Glomerular visceral epithelial cell (primary cell): ENCODE measurements at regions not wholly inside any gene's neighbourhood (a gene's known extent, or its start where the extent isn't known, plus 50 kb on each side); places are given as distances from the start of the nearest gene placed in this dataset.
"Not testable (repeated sequence)": the region's sequence is repeated elsewhere in the genome, so short reads cannot be mapped to it uniquely, and the experiment has no call there.

Experiments
- DNase-seq: peaks from one replicate; pipeline ENCODE4 v3.0.0-alpha.2; 2016; ENCODE audit errors: extremely low spot score

GRCh38 chr4:3634281-3634857 lies 102.1 kb upstream of the LRPAP1 start:
- no peak for DNase-seq

GRCh38 chr4:3633277-3633676 lies 101.1 kb upstream of the LRPAP1 start:
- not testable (repeated sequence) for DNase-seq

- DNase-seq: not testable (repeated sequence)
These were observed 100.6 kb upstream of the LRPAP1 start for GRCh38 chr4:3632794-3633193.

DNA sequence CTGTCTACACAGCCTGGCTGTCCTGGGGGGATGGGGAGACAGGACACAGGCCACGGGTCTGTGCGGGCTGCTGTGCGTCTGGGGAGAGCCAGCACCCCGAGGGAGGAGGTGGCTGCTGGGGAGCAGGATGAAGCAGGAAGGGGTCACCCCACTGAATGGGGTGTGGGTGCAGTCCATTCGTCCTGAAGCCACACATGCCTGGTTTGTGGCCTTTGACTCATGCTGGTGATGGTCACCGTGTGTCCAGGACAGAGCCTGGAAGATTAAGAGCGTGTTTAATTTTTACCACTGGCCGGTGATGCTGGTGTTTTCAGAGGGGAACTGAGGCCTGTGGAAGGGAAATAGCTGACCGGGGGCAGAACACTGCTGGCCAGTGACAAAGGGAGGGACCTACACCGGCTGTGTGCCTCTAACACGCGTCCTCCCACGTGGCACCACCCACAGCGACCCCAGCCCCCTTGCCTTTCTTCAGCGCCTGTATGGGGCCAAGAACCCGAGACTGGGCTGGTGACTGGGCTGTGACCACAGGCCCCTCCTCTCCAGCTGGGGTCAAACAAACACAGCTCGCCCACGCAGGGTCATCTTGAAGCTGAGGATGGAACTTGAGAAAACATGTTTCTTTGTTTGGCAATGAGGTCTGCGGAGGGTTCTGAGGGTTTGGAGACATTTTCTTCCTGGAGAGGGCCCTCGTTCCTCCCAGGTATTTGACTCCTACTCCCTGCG lies 99.5 kb upstream of the LRPAP1 start:
- not testable (repeated sequence) for DNase-seq

GRCh38 chr4:3630598-3631543 lies 98.6 kb upstream of the LRPAP1 start:
- no peak for DNase-seq

DNA sequence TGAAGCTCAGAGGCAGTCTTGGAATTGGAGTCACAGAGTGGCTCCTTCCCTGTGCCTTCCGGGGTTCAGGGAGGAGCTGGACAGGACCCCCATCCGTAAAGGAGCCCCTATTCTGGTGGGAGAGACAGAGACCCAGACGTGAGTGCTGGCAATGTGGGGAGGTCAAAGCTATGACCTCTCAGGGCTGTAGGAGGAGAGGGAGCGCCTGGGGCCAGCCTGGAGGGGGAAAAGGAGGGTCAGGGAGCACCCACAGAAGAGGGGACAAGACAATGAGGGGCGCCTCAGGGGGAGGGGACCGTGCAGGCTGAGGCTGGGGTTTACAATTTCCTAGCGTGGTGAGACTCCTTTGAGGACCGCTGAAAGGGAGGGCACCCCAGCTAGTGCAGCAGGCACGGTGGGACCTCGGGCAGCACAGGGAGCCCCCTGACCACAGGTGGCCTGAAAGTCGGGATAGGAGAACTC lies 97.9 kb upstream of the LRPAP1 start:
- DNase-seq: no peak

GRCh38 chr4:3629665-3630064 lies 97.4 kb upstream of the LRPAP1 start:
- DNase-seq: no peak

DNA sequence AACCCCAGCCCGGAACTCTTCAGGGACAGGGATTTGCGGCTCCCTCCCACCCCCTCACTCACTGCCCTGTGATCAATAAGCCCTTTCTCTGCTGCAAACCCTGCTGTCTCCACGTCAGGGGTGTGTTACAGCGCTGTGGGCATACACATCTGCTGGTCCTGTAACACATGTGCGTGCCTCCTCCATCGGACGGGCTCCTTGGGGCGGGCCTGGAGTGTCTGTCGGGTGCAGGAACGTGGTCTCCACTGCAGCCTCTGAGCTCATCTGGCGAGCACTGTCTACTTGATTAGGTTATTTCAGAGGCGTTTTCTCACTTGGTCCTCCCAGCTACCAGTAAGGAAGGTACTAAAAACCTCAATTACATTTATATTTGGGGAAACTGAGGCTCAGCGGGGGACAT lies 97.0 kb upstream of the LRPAP1 start:
- DNase-seq: not testable (repeated sequence)

- DNase-seq: no peak
These were observed 96.6 kb upstream of the LRPAP1 start for GRCh38 chr4:3628868-3629175.

DNA sequence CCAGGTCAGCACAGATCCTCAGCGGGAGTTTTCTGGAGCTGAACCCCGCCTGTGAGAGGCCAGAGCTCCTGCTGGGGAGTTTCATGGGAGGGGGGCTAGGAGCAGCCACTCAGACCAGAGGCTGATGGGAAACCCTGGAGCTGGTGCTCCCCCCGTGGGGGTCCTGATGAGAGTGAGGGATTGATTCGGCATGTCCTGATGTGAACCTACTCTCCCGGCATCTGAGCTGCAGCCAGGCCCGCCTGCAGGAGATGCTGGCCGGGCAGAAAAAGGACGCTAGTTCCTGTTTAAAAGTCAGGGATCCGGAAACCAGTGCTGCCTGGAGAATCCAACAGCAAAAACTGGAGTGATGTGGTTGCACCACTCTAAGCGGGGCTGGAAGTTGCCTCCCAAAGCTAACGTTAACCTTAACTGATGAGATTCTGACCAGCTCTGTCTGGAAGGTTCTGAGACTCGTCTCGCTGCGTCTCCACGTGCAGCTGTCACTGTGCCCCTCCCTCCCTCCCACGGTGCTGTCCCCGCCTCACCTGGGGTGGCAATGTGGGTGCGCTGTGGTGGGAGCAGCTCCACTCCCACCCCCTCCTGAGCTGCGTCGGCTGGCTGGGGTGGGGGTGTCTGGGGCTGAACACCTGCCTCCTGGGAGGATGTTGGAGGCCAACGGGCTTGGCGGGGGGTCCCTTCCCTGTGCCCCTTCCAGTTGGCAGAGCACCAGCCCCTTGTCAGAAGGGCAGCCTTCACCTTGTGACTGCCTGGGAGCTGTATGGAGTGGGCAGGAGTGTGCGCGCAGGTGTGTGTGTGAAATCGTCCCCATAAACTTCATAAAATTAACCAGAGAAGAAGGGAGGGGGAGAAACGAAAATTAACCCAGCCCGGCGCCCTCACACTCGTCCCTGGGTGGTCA lies 96.0 kb upstream of the LRPAP1 start:
- not testable (repeated sequence) for DNase-seq

GRCh38 chr4:3627456-3627855 lies 95.2 kb upstream of the LRPAP1 start:
- not testable (repeated sequence) for DNase-seq

DNA sequence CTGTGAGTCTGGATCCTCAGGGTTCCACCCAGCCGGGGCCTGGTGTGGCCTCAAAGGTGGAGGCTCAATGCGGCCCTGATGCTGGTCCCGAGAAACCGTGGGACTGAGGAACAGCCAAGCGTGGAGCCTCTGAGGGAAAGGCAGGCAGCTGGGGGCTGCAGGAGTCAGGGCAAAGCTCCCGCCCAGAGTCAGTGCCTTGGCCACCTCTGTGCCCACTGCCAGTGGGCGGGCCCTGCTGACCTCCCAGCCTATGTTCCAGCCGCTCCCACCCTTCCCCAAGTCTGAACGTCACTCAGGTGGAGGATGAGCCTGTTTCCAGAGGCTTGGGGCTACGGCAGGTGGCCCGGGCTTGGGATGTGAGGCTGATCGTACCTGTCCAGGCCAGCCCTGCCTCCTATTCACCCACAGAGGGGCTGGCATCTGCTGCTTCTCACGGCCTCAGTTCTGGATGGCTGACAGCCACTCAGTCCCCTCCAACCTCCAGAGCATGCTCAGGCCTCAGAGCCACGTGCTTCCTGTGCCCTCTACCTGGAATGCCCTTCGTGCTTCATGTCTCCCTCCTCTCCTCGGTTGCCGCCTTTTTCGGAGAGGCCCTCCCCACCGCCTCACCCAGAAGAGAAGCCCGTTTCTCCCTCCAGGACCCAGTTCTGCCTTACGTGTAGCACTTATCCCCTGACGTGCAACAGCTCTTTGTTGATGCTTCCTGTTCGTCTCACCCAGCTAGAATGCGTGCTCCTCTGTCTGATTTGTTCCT lies 94.1 kb upstream of the LRPAP1 start:
- not testable (repeated sequence) for DNase-seq

DNA sequence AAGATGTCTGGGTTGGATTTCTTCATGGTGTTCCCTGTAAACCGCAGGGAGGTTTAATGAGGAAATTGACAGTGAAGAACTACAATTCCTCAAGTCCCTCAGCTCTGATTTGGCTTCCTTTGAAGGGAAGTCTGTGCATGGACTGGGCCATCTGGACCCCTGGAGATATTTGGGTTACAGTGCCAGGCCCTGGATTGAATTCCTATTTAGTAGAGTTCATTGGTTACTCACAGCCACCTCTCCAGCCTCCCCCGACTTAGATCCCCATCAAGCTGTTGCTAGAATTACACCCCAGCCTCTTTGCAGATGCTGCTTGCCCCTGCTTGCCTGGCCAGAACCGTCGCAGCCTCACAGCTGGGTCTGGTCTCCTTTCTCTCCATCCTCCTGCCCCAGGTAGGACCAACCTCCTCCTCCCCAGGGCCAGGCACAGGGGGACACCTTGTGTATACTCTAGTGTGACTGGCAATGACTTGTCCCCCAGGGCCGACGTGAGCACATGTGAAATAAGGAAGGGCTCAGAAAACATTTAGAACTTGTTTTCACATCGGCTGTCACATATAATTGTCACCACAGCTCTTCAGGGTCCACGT lies 93.2 kb upstream of the LRPAP1 start:
- not testable (repeated sequence) for DNase-seq

GRCh38 chr4:3623809-3624329 lies 91.6 kb upstream of the LRPAP1 start:
- DNase-seq: not testable (repeated sequence)

GRCh38 chr4:3623106-3623505 lies 90.9 kb upstream of the LRPAP1 start:
- no peak for DNase-seq

DNA sequence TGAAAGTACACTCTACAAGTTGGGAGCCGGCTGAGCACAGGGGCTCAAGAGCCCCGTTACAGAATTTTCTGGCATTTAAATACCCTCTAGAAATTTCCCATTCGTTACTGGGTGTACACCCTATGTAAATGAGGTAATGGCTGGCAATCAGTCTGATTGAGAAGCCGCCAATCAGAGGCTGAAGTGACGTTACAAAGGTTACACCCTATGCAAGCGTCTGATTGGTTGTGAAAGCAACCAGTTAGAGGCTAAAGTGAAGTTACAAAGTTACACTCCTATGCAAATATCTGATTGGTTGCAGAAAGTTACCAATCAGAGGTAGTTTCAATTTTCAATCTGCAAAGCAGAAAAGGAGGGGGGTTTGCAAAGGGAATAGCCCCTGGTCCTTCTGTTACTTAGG lies 88.1 kb upstream of the LRPAP1 start:
- DNase-seq: not testable (repeated sequence)

- not testable (repeated sequence) for DNase-seq
These were observed 87.5 kb upstream of the LRPAP1 start for GRCh38 chr4:3619698-3620097.

DNA sequence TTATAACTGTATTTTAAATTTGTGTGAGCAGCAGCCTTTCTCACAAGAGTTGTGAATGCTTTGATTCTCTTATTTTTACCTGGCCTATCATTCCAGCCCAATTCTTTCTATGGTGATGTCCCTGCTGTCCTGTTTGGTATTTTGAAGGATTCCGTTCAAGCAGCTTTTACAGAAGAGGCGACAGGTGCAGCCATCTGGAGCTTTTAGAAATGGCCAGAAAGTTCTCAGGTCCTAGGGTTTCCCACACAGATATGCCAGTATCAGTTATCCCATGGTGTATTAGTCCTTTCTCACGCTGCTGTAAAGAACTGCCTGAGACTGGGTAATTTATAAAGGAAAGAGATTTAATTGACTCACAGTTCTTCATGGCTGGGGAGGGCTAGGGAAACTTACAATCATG lies 86.1 kb upstream of the LRPAP1 start:
- DNase-seq: not testable (repeated sequence)

DNA sequence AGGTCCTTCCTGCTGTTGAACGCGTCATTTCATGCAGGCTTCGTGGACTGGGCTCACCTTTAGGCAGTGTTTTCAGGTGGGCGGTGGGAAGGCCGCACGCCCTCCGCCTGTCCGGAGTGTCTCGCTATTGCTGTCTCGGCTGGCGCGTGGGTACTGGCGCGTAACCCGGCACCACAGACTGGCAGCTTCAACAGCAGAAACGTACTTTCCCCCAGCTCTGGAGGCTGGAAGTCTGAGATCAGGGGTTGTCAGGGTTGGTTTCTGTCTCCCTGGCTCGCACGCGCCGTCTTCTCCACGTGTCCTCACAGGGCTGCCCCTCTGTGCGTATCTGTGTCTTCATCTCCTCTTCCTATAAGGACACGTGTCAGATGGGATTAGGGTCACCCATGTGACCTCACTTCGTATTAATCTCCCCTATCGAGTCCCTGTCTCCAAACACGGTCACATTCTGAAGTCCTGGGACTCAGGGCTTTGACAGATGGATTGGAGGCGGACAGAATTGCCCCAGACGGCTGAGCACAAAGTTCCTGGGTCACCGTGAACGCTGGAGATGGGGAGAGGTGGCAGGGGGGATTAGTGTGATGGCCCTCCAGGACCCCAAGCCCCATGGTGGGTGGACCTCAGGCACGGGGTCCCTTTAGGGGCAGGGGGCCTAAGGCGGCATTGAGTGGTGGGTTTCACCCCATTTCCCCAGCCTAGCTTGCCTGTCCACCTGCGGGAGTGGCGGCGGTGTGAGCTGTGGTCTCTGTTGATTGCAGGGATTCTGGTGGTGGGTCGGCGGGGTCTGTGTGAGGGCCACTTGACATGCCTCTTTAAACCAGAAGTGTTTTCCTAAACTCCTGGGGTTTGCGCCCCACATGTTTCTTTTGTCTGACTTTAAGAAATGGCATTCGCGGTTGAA lies 83.4 kb upstream of the LRPAP1 start:
- DNase-seq: no peak
